ENCODE measurements at regions not wholly inside any gene's neighbourhood (a gene's known extent, or its start where the extent isn't known, plus 50 kb on each side); places are given as distances from the start of the nearest gene placed in this dataset.
"Not testable (repeated sequence)": the region's sequence is repeated elsewhere in the genome, so short reads cannot be mapped to it uniquely, and the experiment has no call there.

- Mint-ChIP-seq H3K36me3 (ENCODE audit: low read depth) (no peaks in the 10 kb centered on the region), H3K9me3 (no peaks in the 10 kb centered on the region), H3K27ac (no peak overlapping the region), H3K27me3 (ENCODE audit: low read depth) (no peaks in the 10 kb centered on the region), H3K4me3 (no peak overlapping the region), H3K4me1 (ENCODE audit: low read depth) (no peaks in the 10 kb centered on the region)
- DNase-seq (ENCODE audit: low spot score): no peak
Measured at GRCh38 chr6:80503660-80504059, 397.2 kb downstream of the BCKDHB start.

- no peak for DNase-seq (ENCODE audit: low spot score)
- no peaks in the 10 kb centered on the region for H3K9me3 Mint-ChIP-seq
- no peak overlapping the region for H3K4me3 Mint-ChIP-seq
- no peaks in the 10 kb centered on the region for H3K27me3 Mint-ChIP-seq (ENCODE audit: low read depth)
- no peaks in the 10 kb centered on the region for H3K36me3 Mint-ChIP-seq (ENCODE audit: low read depth)
- H3K4me1 Mint-ChIP-seq (ENCODE audit: low read depth): no peaks in the 10 kb centered on the region
- no peak overlapping the region for H3K27ac Mint-ChIP-seq
Measured at GRCh38 chr6:80502871-80503270, 396.4 kb downstream of the BCKDHB start.

GRCh38 chr6:80501636-80502035, 395.2 kb downstream of the BCKDHB start:
- H3K4me1 Mint-ChIP-seq (ENCODE audit: low read depth): no peaks in the 10 kb centered on the region
- DNase-seq (ENCODE audit: low spot score): no peak
- no peak overlapping the region for H3K4me3 Mint-ChIP-seq
- H3K27ac Mint-ChIP-seq: no peak overlapping the region
- H3K27me3 Mint-ChIP-seq (ENCODE audit: low read depth): no peaks in the 10 kb centered on the region
- H3K9me3 Mint-ChIP-seq: no peaks in the 10 kb centered on the region
- no peaks in the 10 kb centered on the region for H3K36me3 Mint-ChIP-seq (ENCODE audit: low read depth)

GRCh38 chr6:80497696-80498486, 391.4 kb downstream of the BCKDHB start:
- not testable (repeated sequence) for H3K36me3 Mint-ChIP-seq (ENCODE audit: low read depth); DNase-seq (ENCODE audit: low spot score); H3K9me3 Mint-ChIP-seq; H3K4me1 Mint-ChIP-seq (ENCODE audit: low read depth); H3K27ac Mint-ChIP-seq; H3K4me3 Mint-ChIP-seq; H3K27me3 Mint-ChIP-seq (ENCODE audit: low read depth)

- H3K27me3 Mint-ChIP-seq (ENCODE audit: low read depth): no peaks in the 10 kb centered on the region
- H3K4me1 Mint-ChIP-seq (ENCODE audit: low read depth): no peaks in the 10 kb centered on the region
- DNase-seq (ENCODE audit: low spot score): no peak
- H3K36me3 Mint-ChIP-seq (ENCODE audit: low read depth): no peaks in the 10 kb centered on the region
- H3K9me3 Mint-ChIP-seq: no peaks in the 10 kb centered on the region
- H3K4me3 Mint-ChIP-seq: no peak overlapping the region
- no peak overlapping the region for H3K27ac Mint-ChIP-seq
Measured at GRCh38 chr6:80489911-80490635, 383.6 kb downstream of the BCKDHB start.

- no peaks in the 10 kb centered on the region for H3K4me1 Mint-ChIP-seq (ENCODE audit: low read depth)
- no peak overlapping the region for H3K4me3 Mint-ChIP-seq
- H3K27me3 Mint-ChIP-seq (ENCODE audit: low read depth): no peaks in the 10 kb centered on the region
- no peak for DNase-seq (ENCODE audit: low spot score)
- H3K27ac Mint-ChIP-seq: no peak overlapping the region
- no peaks in the 10 kb centered on the region for H3K36me3 Mint-ChIP-seq (ENCODE audit: low read depth)
- H3K9me3 Mint-ChIP-seq: no peaks in the 10 kb centered on the region
Measured at GRCh38 chr6:80488190-80488589, 381.7 kb downstream of the BCKDHB start.

GRCh38 chr6:80485494-80485893, 379.0 kb downstream of the BCKDHB start:
- DNase-seq (ENCODE audit: low spot score); H3K36me3 Mint-ChIP-seq (ENCODE audit: low read depth); H3K27me3 Mint-ChIP-seq (ENCODE audit: low read depth); H3K4me3 Mint-ChIP-seq; H3K4me1 Mint-ChIP-seq (ENCODE audit: low read depth); H3K27ac Mint-ChIP-seq; H3K9me3 Mint-ChIP-seq: not testable (repeated sequence)

GRCh38 chr6:80482056-80482455, 375.6 kb downstream of the BCKDHB start:
- Mint-ChIP-seq H3K4me3 (no peak overlapping the region), H3K4me1 (ENCODE audit: low read depth) (no peaks in the 10 kb centered on the region), H3K27me3 (ENCODE audit: low read depth) (no peaks in the 10 kb centered on the region), H3K36me3 (ENCODE audit: low read depth) (no peaks in the 10 kb centered on the region), H3K27ac (no peak overlapping the region), H3K9me3 (no peaks in the 10 kb centered on the region)
- DNase-seq (ENCODE audit: low spot score): no peak

- no peak overlapping the region for H3K27ac Mint-ChIP-seq
- DNase-seq (ENCODE audit: low spot score): no peak
- no peaks in the 10 kb centered on the region for H3K36me3 Mint-ChIP-seq (ENCODE audit: low read depth)
- no peaks in the 10 kb centered on the region for H3K9me3 Mint-ChIP-seq
- H3K4me3 Mint-ChIP-seq: no peak overlapping the region
- no peaks in the 10 kb centered on the region for H3K4me1 Mint-ChIP-seq (ENCODE audit: low read depth)
- H3K27me3 Mint-ChIP-seq (ENCODE audit: low read depth): no peaks in the 10 kb centered on the region
Measured at GRCh38 chr6:80480421-80481157, 374.1 kb downstream of the BCKDHB start.

GRCh38 chr6:80478030-80478429, 371.6 kb downstream of the BCKDHB start:
- Mint-ChIP-seq H3K9me3 (no peaks in the 10 kb centered on the region), H3K27ac (no peak overlapping the region), H3K4me1 (ENCODE audit: low read depth) (no peaks in the 10 kb centered on the region), H3K36me3 (ENCODE audit: low read depth) (no peaks in the 10 kb centered on the region), H3K27me3 (ENCODE audit: low read depth) (no peaks in the 10 kb centered on the region), H3K4me3 (no peak overlapping the region)
- DNase-seq (ENCODE audit: low spot score): no peak

GRCh38 chr6:80477591-80477990, 371.1 kb downstream of the BCKDHB start:
- no peak for DNase-seq (ENCODE audit: low spot score)
- Mint-ChIP-seq H3K27me3 (ENCODE audit: low read depth) (no peaks in the 10 kb centered on the region), H3K9me3 (no peaks in the 10 kb centered on the region), H3K36me3 (ENCODE audit: low read depth) (no peaks in the 10 kb centered on the region), H3K4me1 (ENCODE audit: low read depth) (no peaks in the 10 kb centered on the region), H3K27ac (no peak overlapping the region), H3K4me3 (no peak overlapping the region)

- Mint-ChIP-seq H3K36me3 (ENCODE audit: low read depth) (no peaks in the 10 kb centered on the region), H3K27me3 (ENCODE audit: low read depth) (no peaks in the 10 kb centered on the region), H3K27ac (no peak overlapping the region), H3K4me1 (ENCODE audit: low read depth) (no peaks in the 10 kb centered on the region), H3K9me3 (no peaks in the 10 kb centered on the region), H3K4me3 (no peak overlapping the region)
- DNase-seq (ENCODE audit: low spot score): no peak
Measured at GRCh38 chr6:80472271-80472670, 365.8 kb downstream of the BCKDHB start.

- no peaks in the 10 kb centered on the region for H3K36me3 Mint-ChIP-seq (ENCODE audit: low read depth)
- no peaks in the 10 kb centered on the region for H3K9me3 Mint-ChIP-seq
- H3K27ac Mint-ChIP-seq: no peak overlapping the region
- no peaks in the 10 kb centered on the region for H3K27me3 Mint-ChIP-seq (ENCODE audit: low read depth)
- no peaks in the 10 kb centered on the region for H3K4me1 Mint-ChIP-seq (ENCODE audit: low read depth)
- DNase-seq (ENCODE audit: low spot score): no peak
- H3K4me3 Mint-ChIP-seq: no peak overlapping the region
Measured at GRCh38 chr6:80469977-80470376, 363.5 kb downstream of the BCKDHB start.

- DNase-seq (ENCODE audit: low spot score): no peak
- H3K36me3 Mint-ChIP-seq (ENCODE audit: low read depth): no peaks in the 10 kb centered on the region
- H3K9me3 Mint-ChIP-seq: no peaks in the 10 kb centered on the region
- H3K27me3 Mint-ChIP-seq (ENCODE audit: low read depth): no peaks in the 10 kb centered on the region
- no peak overlapping the region for H3K27ac Mint-ChIP-seq
- H3K4me3 Mint-ChIP-seq: no peak overlapping the region
- H3K4me1 Mint-ChIP-seq (ENCODE audit: low read depth): no peaks in the 10 kb centered on the region
Measured at GRCh38 chr6:80468398-80468797, 361.9 kb downstream of the BCKDHB start.
